ENCODE measurements at regions not wholly inside any gene's neighbourhood (a gene's known extent, or its start where the extent isn't known, plus 50 kb on each side); places are given as distances from the start of the nearest gene placed in this dataset.

- H3K4me3 ChIP-seq: no peak overlapping the region
- H3K4me1 ChIP-seq: no peaks in the 10 kb centered on the region
- no peak for DNase-seq (ENCODE audit: low spot score in 2 of 2)
- H3K27me3 ChIP-seq: no peaks in the 10 kb centered on the region
- peaks cover 7% of the 10 kb centered on the region for H3K9me3 ChIP-seq
- TF ChIP-seq POLR2AphosphoS5 (IDR thresholded peaks at IDR 0.05) (no peak), EP300 (IDR thresholded peaks at IDR 0.05) (no peak), POLR2A (IDR thresholded peaks at IDR 0.05) (no peak), CTCF (IDR thresholded peaks at IDR 0.05) (no peak)
- WGBS: 100% methylated on average over 1 of the region's 1 CpG
- no peak overlapping the region for H3K27ac ChIP-seq
- no peaks in the 10 kb centered on the region for H3K36me3 ChIP-seq
Measured at GRCh38 chr12:30378307-30378706, 317.4 kb downstream of the IPO8 start.

- TF ChIP-seq CTCF (IDR thresholded peaks at IDR 0.05): no peak
- TF ChIP-seq POLR2AphosphoS5 (IDR thresholded peaks at IDR 0.05): no peak
- no peak for TF ChIP-seq EP300 (IDR thresholded peaks at IDR 0.05)
- TF ChIP-seq POLR2A (IDR thresholded peaks at IDR 0.05): no peak
Measured at GRCh38 chr12:30364822-30365221, 330.8 kb downstream of the IPO8 start.

GRCh38 chr12:30361145-30361544, 334.5 kb downstream of the IPO8 start:
- no peaks in the 10 kb centered on the region for H3K9me3 ChIP-seq
- no peaks in the 10 kb centered on the region for H3K36me3 ChIP-seq
- no peak overlapping the region for H3K27ac ChIP-seq
- H3K4me3 ChIP-seq: no peak overlapping the region
- DNase-seq (ENCODE audit: low spot score in 2 of 2): no peak
- no peaks in the 10 kb centered on the region for H3K4me1 ChIP-seq
- no peaks in the 10 kb centered on the region for H3K27me3 ChIP-seq
- no peak for TF ChIP-seq CTCF (IDR thresholded peaks at IDR 0.05)
- no peak for TF ChIP-seq EP300 (IDR thresholded peaks at IDR 0.05)
- TF ChIP-seq POLR2A (IDR thresholded peaks at IDR 0.05): no peak
- no peak for TF ChIP-seq POLR2AphosphoS5 (IDR thresholded peaks at IDR 0.05)
- 45% methylated on average over 1 of the region's 1 CpG for WGBS

More at GRCh38 chr12:30364822-30365221, 330.8 kb downstream of the IPO8 start:
- no peaks in the 10 kb centered on the region for H3K36me3 ChIP-seq
- DNase-seq (ENCODE audit: low spot score in 2 of 2): no peak
- no peaks in the 10 kb centered on the region for H3K4me1 ChIP-seq
- no peak overlapping the region for H3K27ac ChIP-seq
- H3K9me3 ChIP-seq: no peaks in the 10 kb centered on the region
- H3K4me3 ChIP-seq: no peak overlapping the region
- H3K27me3 ChIP-seq: no peaks in the 10 kb centered on the region

GRCh38 chr12:30358671-30359070, 337.0 kb downstream of the IPO8 start:
- Histone ChIP-seq H3K27ac (no peak overlapping the region), H3K4me3 (no peak overlapping the region), H3K27me3 (no peaks in the 10 kb centered on the region), H3K36me3 (no peaks in the 10 kb centered on the region), H3K4me1 (no peaks in the 10 kb centered on the region), H3K9me3 (no peaks in the 10 kb centered on the region)
- DNase-seq (ENCODE audit: low spot score in 2 of 2): no peak
- TF ChIP-seq EP300 (IDR thresholded peaks at IDR 0.05): no peak
- no peak for TF ChIP-seq CTCF (IDR thresholded peaks at IDR 0.05)
- TF ChIP-seq POLR2AphosphoS5 (IDR thresholded peaks at IDR 0.05): no peak
- no peak for TF ChIP-seq POLR2A (IDR thresholded peaks at IDR 0.05)
- WGBS: 92% methylated on average over 3 of the region's 3 CpGs

- H3K27ac ChIP-seq: no peak overlapping the region
- TF ChIP-seq EP300 (IDR thresholded peaks at IDR 0.05): no peak
- no peak for TF ChIP-seq POLR2A (IDR thresholded peaks at IDR 0.05)
- no peak for TF ChIP-seq POLR2AphosphoS5 (IDR thresholded peaks at IDR 0.05)
- no peak for TF ChIP-seq CTCF (IDR thresholded peaks at IDR 0.05)
- H3K27me3 ChIP-seq: no peaks in the 10 kb centered on the region
- no peak overlapping the region for H3K4me3 ChIP-seq
- WGBS: 45% methylated on average over 7 of the region's 7 CpGs
- no peak for DNase-seq (ENCODE audit: low spot score in 2 of 2)
- H3K36me3 ChIP-seq: no peaks in the 10 kb centered on the region
- no peaks in the 10 kb centered on the region for H3K4me1 ChIP-seq
- no peaks in the 10 kb centered on the region for H3K9me3 ChIP-seq
Measured at GRCh38 chr12:30357766-30358490, 337.7 kb downstream of the IPO8 start.

Data from suprapubic skin (tissue), 4 donors.